Activated B cell treated with CpG ODN at 0.5 μM for 24 hours (primary cell): ENCODE measurements at regions not wholly inside any gene's neighbourhood (a gene's known extent, or its start where the extent isn't known, plus 50 kb on each side); places are given as distances from the start of the nearest gene placed in this dataset.

Source experiments
- ATAC-seq: fragments of 200-7000 bp; cut with Tn5 transposase; one replicate; pipeline ENCODE4 v1.10.0; 2021; ENCODE audit warnings: low read depth, mild to moderate bottlenecking, moderate library complexity
- CTCF ChIA-PET: fragments of 350-600 bp; sonication (Branson Sonifier 250); formaldehyde crosslinking; loops from one replicate; lab custom pipeline; 2021; ENCODE audit warnings: antibody characterized with exemption; lab: Charles Lee
- POLR2A ChIA-PET: fragments of 350-600 bp; sonication (Branson Sonifier 250); formaldehyde crosslinking; loops from one replicate; lab custom pipeline; 2021; ENCODE audit warnings: antibody characterized with exemption; lab: Charles Lee
- DNase-seq: peaks from one replicate; pipeline ENCODE4 v3.0.0; 2022
- H3K27ac Mint-ChIP-seq: one replicate; pipeline ENCODE4 v1.8.0; 2020; ENCODE audit warnings: mixed read lengths
- H3K27me3 Mint-ChIP-seq: one replicate; pipeline ENCODE4 v1.8.0; 2021; ENCODE audit warnings: mixed read lengths
- H3K36me3 Mint-ChIP-seq: one replicate; pipeline ENCODE4 v1.8.0; 2021; ENCODE audit warnings: low read depth, mixed read lengths
- H3K4me1 Mint-ChIP-seq: one replicate; pipeline ENCODE4 v1.8.0; 2021; ENCODE audit warnings: mixed read lengths
- H3K4me3 Mint-ChIP-seq: one replicate; pipeline ENCODE4 v1.8.0; 2020; ENCODE audit warnings: mild to moderate bottlenecking, mixed read lengths
- H3K9me3 Mint-ChIP-seq: one replicate; pipeline ENCODE4 v1.8.0; 2020; ENCODE audit warnings: mixed read lengths
- CTCF ChIP-seq: fragments of 200-600 bp; IDR thresholded peaks from one replicate; pipeline ENCODE4 v1.8.0; 2022; ENCODE audit warnings: antibody characterized with exemption, mild to moderate bottlenecking
- intact Hi-C: fragments of 100-400 bp; cut with micrococcal nuclease; formaldehyde crosslinking; loops from one replicate; pipeline ENCODE4 v1.15.1; 2024

GRCh38 chr5:120396186-120396585, 67.9 kb upstream of the PRR16 start:
- no peaks in the 10 kb centered on the region for H3K36me3 Mint-ChIP-seq
- ChIA-PET POLR2A (no interaction called here), CTCF (no interaction called here)
- no peaks in the 10 kb centered on the region for H3K4me1 Mint-ChIP-seq
- no peak overlapping the region for H3K27ac Mint-ChIP-seq
- ATAC-seq = no peak
- H3K9me3 Mint-ChIP-seq = no peaks in the 10 kb centered on the region
- DNase-seq = no peak
- H3K4me3 Mint-ChIP-seq = no peak overlapping the region
- intact Hi-C loops = no loop called here
- H3K27me3 Mint-ChIP-seq = no peaks in the 10 kb centered on the region
- TF ChIP-seq CTCF = no peak

DNA sequence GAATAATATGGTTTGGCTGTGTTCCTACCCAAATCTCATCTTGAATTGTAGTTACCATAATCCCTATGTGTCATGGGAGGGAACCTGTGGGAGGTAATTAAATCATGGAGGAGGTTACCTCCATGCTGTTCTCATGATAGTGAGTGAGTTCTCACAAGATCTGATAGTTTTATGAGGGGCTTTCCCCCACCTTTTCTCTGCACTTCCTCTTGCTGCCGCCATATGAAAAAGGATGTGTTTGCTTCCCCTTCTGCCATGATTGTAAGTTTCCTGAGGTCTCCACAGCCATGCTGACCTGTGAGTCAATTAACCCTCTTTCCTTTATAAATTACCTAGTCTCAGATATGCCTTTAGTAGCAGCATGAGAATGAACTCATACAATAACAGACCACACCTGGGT, 63.7 kb upstream of the PRR16 start:
- no peak overlapping the region for H3K27ac Mint-ChIP-seq
- H3K4me3 Mint-ChIP-seq = no peak overlapping the region

DNA sequence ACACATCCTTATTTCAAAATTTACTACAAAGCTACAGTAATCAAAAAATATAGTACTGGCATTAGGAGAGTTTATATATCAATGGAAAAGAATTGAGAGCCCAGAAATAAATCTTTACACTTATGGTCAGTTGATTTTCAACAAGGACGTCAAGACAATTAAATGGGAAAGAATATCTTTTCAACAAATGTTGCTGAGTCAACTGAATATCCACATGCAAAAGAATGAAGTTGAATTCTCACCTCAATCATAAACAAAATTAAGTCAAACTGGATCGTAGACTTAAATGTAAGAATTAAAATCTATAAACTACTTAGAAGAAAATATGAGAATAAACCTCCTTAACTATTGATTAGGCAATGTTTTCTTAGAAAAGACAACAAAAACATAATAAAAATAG, 61.5 kb upstream of the PRR16 start:
- DNase-seq (no peak), ATAC-seq (no peak)
- no peak for TF ChIP-seq CTCF
- POLR2A ChIA-PET = no interaction called here
- CTCF ChIA-PET = no interaction called here
- intact Hi-C loops = no loop called here
- H3K36me3 Mint-ChIP-seq = no peaks in the 10 kb centered on the region
- no peak overlapping the region for H3K4me3 Mint-ChIP-seq
- no peaks in the 10 kb centered on the region for H3K9me3 Mint-ChIP-seq
- H3K27me3 Mint-ChIP-seq = no peaks in the 10 kb centered on the region
- no peak overlapping the region for H3K27ac Mint-ChIP-seq
- H3K4me1 Mint-ChIP-seq = no peaks in the 10 kb centered on the region

More for the DNA sequence above, 63.7 kb upstream of the PRR16 start:
- ChIA-PET POLR2A (no interaction called here), CTCF (no interaction called here)
- Mint-ChIP-seq H3K27me3 (no peaks in the 10 kb centered on the region), H3K36me3 (no peaks in the 10 kb centered on the region), H3K4me1 (no peaks in the 10 kb centered on the region), H3K9me3 (no peaks in the 10 kb centered on the region)
- ATAC-seq (no peak), DNase-seq (no peak)
- no peak for TF ChIP-seq CTCF
- intact Hi-C loops = no loop called here

DNA sequence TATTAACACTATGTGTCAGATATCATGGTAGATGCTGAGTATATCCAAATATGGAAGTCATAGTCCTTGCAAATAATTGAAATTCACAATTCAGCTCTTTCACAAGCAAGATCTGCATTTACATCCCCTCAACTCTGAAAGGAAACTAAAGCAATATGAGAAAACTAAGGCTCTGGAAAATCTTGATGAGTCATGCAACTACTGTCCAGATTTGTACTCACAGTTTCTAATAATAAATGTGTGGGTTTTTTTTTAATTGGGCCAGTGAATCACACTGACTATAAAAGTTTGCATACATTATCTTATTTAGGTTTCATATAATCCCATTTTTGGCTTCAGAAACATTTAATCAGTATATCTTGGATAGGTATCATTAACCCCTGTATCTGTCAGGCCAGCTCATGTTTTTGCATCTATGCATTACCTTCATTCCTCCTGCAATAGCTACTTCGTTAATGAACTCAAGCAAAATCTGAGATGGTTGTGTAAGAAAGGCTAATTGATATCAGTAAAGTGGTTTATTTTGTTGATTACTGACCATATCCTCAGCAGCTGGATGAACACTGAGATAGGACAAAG, 58.7 kb upstream of the PRR16 start:
- ChIA-PET POLR2A (no interaction called here), CTCF (no interaction called here)
- DNase-seq (no peak), ATAC-seq (no peak)
- H3K27me3 Mint-ChIP-seq = no peaks in the 10 kb centered on the region
- no peaks in the 10 kb centered on the region for H3K36me3 Mint-ChIP-seq
- H3K4me3 Mint-ChIP-seq = no peak overlapping the region
- TF ChIP-seq CTCF = no peak
- intact Hi-C loops = no loop called here
- no peak overlapping the region for H3K27ac Mint-ChIP-seq
- peaks cover 3% of the 10 kb centered on the region for H3K9me3 Mint-ChIP-seq
- H3K4me1 Mint-ChIP-seq = no peaks in the 10 kb centered on the region

GRCh38 chr5:120405923-120406322, 58.2 kb upstream of the PRR16 start:
- no peaks in the 10 kb centered on the region for H3K36me3 Mint-ChIP-seq
- no peaks in the 10 kb centered on the region for H3K27me3 Mint-ChIP-seq
- no peak overlapping the region for H3K27ac Mint-ChIP-seq
- DNase-seq = no peak
- peaks cover 4% of the 10 kb centered on the region for H3K9me3 Mint-ChIP-seq
- no peak for ATAC-seq
- no peak overlapping the region for H3K4me3 Mint-ChIP-seq
- intact Hi-C loops = no loop called here
- TF ChIP-seq CTCF = no peak
- ChIA-PET POLR2A (no interaction called here), CTCF (no interaction called here)
- H3K4me1 Mint-ChIP-seq = no peaks in the 10 kb centered on the region
